ENCODE measurements at regions not wholly inside any gene's neighbourhood (a gene's known extent, or its start where the extent isn't known, plus 50 kb on each side); places are given as distances from the start of the nearest gene placed in this dataset.

DNA sequence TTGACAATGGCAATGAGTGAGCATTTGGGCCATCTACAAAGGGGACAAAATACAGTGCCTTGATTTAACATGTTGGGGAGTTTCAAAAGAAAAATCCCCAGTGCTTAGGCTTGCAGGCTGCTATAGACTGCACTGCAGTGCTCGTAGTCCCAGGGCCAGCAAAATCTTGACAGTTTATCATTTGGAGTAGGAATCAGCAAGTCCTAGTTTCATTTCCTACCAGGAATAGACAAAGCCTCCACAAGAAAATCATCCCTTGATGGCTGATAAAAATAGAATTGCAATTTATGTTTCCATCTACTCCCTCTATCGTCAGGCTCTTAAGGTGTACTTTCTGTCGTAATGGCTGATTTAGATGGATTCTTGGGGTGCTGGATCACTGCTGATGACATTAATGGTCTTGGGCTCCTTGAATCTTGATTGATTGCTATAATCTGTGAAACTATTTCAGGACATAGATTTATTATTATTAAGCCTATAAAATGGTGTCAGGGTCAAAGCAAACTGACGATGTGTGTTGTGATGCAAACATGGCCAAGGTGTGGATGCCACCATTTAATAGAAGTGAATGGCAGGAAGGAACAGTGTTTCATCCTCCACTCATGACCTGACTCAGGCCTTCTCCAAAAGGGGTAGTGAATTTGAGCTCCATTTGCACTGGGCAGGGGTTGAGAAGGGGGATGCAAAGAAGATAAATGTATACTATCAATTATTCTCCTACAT, 171.7 kb downstream of the PIK3R1 start:
- TF ChIP-seq ZNF629 (tag by site-specific recombination; IDR thresholded peaks at IDR 0.05) = no peak
- TF ChIP-seq, protein P1, sequence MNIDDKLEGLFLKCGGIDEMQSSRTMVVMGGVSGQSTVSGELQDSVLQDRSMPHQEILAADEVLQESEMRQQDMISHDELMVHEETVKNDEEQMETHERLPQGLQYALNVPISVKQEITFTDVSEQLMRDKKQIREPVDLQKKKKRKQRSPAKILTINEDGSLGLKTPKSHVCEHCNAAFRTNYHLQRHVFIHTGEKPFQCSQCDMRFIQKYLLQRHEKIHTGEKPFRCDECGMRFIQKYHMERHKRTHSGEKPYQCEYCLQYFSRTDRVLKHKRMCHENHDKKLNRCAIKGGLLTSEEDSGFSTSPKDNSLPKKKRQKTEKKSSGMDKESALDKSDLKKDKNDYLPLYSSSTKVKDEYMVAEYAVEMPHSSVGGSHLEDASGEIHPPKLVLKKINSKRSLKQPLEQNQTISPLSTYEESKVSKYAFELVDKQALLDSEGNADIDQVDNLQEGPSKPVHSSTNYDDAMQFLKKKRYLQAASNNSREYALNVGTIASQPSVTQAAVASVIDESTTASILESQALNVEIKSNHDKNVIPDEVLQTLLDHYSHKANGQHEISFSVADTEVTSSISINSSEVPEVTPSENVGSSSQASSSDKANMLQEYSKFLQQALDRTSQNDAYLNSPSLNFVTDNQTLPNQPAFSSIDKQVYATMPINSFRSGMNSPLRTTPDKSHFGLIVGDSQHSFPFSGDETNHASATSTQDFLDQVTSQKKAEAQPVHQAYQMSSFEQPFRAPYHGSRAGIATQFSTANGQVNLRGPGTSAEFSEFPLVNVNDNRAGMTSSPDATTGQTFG (tag by site-specific recombination; IDR thresholded peaks at IDR 0.05; ENCODE audit: borderline replicate concordance) = no peak
- TF ChIP-seq ZSCAN30 (tag by site-specific recombination; IDR thresholded peaks at IDR 0.05) = no peak
- TF ChIP-seq, protein P2, sequence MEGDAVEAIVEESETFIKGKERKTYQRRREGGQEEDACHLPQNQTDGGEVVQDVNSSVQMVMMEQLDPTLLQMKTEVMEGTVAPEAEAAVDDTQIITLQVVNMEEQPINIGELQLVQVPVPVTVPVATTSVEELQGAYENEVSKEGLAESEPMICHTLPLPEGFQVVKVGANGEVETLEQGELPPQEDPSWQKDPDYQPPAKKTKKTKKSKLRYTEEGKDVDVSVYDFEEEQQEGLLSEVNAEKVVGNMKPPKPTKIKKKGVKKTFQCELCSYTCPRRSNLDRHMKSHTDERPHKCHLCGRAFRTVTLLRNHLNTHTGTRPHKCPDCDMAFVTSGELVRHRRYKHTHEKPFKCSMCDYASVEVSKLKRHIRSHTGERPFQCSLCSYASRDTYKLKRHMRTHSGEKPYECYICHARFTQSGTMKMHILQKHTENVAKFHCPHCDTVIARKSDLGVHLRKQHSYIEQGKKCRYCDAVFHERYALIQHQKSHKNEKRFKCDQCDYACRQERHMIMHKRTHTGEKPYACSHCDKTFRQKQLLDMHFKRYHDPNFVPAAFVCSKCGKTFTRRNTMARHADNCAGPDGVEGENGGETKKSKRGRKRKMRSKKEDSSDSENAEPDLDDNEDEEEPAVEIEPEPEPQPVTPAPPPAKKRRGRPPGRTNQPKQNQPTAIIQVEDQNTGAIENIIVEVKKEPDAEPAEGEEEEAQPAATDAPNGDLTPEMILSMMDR (tag by site-specific recombination; IDR thresholded peaks at IDR 0.05) = no peak
- TF ChIP-seq, protein P3, sequence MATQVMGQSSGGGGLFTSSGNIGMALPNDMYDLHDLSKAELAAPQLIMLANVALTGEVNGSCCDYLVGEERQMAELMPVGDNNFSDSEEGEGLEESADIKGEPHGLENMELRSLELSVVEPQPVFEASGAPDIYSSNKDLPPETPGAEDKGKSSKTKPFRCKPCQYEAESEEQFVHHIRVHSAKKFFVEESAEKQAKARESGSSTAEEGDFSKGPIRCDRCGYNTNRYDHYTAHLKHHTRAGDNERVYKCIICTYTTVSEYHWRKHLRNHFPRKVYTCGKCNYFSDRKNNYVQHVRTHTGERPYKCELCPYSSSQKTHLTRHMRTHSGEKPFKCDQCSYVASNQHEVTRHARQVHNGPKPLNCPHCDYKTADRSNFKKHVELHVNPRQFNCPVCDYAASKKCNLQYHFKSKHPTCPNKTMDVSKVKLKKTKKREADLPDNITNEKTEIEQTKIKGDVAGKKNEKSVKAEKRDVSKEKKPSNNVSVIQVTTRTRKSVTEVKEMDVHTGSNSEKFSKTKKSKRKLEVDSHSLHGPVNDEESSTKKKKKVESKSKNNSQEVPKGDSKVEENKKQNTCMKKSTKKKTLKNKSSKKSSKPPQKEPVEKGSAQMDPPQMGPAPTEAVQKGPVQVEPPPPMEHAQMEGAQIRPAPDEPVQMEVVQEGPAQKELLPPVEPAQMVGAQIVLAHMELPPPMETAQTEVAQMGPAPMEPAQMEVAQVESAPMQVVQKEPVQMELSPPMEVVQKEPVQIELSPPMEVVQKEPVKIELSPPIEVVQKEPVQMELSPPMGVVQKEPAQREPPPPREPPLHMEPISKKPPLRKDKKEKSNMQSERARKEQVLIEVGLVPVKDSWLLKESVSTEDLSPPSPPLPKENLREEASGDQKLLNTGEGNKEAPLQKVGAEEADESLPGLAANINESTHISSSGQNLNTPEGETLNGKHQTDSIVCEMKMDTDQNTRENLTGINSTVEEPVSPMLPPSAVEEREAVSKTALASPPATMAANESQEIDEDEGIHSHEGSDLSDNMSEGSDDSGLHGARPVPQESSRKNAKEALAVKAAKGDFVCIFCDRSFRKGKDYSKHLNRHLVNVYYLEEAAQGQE (tag by site-specific recombination; IDR thresholded peaks at IDR 0.05) = no peak
- TF ChIP-seq GFI1B (tag by site-specific recombination; IDR thresholded peaks at IDR 0.05) = no peak
- TF ChIP-seq ZNF521 (tag by site-specific recombination; IDR thresholded peaks at IDR 0.05) = no peak
- no peak for TF ChIP-seq ZNF133 (tag by site-specific recombination; IDR thresholded peaks at IDR 0.05)
- TF ChIP-seq ZNF561 (tag by site-specific recombination; IDR thresholded peaks at IDR 0.05; ENCODE audit: borderline replicate concordance) = no peak
- no peak for TF ChIP-seq HOXA7 (CRISPR knock-in tag; IDR thresholded peaks at IDR 0.05; ENCODE audit: borderline replicate concordance)
- TF ChIP-seq ZBTB21 (tag by site-specific recombination; IDR thresholded peaks at IDR 0.05) = no peak
- TF ChIP-seq, protein P4, sequence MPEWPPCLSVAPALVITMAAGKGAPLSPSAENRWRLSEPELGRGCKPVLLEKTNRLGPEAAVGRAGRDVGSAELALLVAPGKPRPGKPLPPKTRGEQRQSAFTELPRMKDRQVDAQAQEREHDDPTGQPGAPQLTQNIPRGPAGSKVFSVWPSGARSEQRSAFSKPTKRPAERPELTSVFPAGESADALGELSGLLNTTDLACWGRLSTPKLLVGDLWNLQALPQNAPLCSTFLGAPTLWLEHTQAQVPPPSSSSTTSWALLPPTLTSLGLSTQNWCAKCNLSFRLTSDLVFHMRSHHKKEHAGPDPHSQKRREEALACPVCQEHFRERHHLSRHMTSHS (tag by site-specific recombination; IDR thresholded peaks at IDR 0.05) = no peak
- TF ChIP-seq ZNF514 (tag by site-specific recombination; IDR thresholded peaks at IDR 0.05) = no peak
